HTR-8/SVneo (cell line): ENCODE measurements at regions not wholly inside any gene's neighbourhood (a gene's known extent, or its start where the extent isn't known, plus 50 kb on each side); places are given as distances from the start of the nearest gene placed in this dataset.

Source experiments
- DNase-seq: peaks from one replicate; pipeline ENCODE4 v3.0.0; 2011; ENCODE audit warnings: low spot score, mixed read lengths; ENCODE audit not compliant: insufficient read length
- FAIRE-seq: peaks from 2 replicates; lab custom pipeline; 2011; peaks lifted over from hg19 to GRCh38; lab: Jason Lieb, UNC

DNA sequence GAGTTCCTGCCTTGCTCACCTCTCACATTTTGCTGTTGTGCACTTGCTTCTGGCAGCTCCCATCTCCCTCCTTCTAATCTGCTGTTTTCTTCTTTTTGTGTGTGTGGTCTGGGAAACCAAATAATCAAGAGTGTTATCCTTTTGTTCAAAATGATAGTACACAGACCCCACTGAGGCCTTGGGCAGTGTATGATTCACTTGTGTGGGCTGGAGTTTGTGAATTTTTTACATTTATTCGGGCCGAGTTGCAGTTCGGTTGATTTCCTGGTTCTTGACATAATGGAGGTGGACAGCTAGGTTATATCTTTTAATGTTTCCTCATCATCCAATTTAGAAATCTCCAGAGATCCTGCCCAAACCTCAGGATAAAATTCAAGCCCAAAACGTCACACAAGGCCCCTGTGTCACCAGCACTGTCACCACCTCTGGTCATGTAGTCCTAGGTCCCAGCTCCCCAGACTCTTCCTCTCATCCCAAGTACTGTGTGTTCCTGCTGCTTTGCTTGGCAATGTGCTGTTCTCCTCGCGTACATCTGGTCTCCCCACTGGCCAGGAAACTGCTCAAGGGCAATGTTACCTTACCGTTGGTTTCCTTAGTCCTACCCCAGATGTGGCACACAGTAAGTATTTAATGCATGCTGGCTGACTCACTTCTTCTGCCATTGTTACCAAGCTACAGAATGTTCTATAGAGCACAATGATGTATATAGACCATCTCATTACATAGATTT is 55.7 kb upstream of the PHACTR2 start:
- DNase-seq (no peak), FAIRE-seq (no peak)

GRCh38 chr6:143621159-143621873 is 56.4 kb upstream of the PHACTR2 start:
- FAIRE-seq, result no peak
- DNase-seq, result no peak

GRCh38 chr6:143620447-143620846 is 57.3 kb upstream of the PHACTR2 start:
- no peak for DNase-seq
- FAIRE-seq, result no peak

- no peak for FAIRE-seq
Measured at GRCh38 chr6:143619824-143620401, 57.9 kb upstream of the PHACTR2 start.

DNA sequence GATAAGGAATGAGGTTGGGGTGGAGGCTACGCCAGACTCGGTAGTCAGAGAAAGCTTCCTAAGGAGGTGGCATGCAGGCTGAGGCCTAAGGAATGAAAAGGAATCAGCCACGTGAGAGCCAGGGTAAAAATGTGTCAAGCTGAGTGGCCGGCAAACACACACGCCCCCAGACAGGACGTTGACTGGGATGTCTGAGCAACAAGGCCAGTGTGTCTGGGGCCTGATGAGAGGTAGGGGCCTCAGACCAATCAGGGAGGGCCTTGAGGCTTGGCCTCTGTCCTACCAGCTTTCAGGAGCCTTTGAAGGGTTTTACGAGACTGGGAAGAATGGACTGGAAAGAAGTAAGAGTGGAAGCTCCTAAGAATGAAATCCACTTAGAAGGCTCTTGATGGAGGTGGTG is 61.0 kb upstream of the PHACTR2 start:
- FAIRE-seq (no peak), DNase-seq (no peak)

More at GRCh38 chr6:143619824-143620401, 57.9 kb upstream of the PHACTR2 start:
- no peak for DNase-seq

- DNase-seq (no peak), FAIRE-seq (no peak)
Measured at GRCh38 chr6:143615785-143616184, 62.0 kb upstream of the PHACTR2 start.

GRCh38 chr6:143614235-143614634 is 63.5 kb upstream of the PHACTR2 start:
- DNase-seq (no peak), FAIRE-seq (no peak)

DNA sequence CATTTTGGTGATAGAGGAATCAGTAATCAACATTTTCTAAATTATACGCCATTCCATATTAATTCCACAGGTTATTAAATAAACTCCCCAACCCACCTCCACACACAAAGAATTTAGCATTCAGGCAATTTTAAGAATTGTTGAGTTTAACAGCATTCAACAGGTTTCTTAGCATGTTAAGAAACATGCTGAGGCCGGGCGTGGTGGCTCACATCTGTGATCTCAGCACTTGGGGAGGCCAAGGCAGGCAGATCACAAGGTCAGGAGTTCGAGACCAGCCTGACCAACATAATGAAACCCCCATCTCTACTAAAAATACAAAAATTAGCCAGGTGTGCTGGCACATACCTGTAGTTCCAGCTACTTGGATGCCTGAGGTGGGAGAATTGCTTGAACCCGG is 64.0 kb upstream of the PHACTR2 start:
- FAIRE-seq (no peak), DNase-seq (no peak)

DNA sequence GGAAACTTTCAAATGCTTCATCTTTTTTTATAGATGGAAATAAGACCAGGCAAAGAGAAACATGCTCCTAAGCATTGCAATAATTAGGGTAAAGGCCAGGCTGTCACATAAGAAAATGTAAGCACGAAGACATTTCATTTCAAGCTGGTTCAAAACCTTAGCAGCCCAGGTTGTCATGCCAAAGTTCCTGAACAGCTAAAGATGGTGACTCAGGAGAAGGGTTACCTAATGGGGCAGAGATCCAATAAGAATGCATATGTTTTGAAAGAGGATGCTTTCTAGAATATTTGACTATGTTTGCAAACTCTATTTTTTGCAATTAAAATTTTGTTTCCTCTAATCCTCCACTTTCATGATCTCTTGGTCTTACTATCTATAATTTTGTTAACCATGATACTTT is 65.6 kb upstream of the PHACTR2 start:
- FAIRE-seq, result no peak
- DNase-seq, result no peak

GRCh38 chr6:143611580-143611979 is 66.2 kb upstream of the PHACTR2 start:
- DNase-seq (no peak), FAIRE-seq (no peak)

DNA sequence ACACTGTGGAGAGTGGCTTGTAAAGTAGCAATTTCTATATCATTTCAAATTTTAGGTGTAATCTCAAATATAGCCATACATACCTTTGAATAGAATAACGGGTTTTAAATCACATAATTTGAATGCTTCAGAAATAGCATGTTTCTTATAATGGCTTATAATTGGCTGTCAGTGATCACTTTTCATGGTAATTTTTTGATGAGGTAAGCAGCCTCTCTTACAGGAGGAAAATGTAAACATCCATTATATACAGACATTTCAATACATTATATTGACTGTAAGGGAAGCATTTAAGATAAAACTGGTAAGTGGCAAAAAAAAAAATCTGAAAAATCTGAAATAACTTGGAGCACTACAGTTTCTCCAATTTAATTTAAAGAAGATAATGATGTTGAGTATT is 67.8 kb upstream of the PHACTR2 start:
- DNase-seq, result no peak
- FAIRE-seq, result no peak

- no peak for DNase-seq
- FAIRE-seq, result no peak
Measured at GRCh38 chr6:143609501-143609900, 68.3 kb upstream of the PHACTR2 start.

DNA sequence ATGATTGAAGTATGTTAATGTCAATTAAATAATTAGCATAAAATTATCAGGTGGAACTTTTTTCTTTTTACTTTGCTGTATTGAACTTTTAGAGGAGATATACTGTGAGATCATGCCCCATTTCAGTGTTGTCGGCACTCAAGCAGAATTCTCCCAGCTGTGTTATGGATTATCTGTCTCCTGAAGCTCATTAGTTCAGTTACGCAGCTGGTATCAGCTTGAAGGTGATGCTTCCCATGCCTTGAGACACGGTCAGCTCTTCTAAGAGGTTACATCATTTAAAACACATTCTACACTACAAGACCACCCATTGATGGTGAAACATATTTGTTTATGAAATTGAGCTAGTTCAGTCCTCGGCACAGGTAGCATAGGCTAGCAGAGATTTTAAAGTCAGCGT is 68.9 kb upstream of the PHACTR2 start:
- FAIRE-seq, result no peak
- DNase-seq, result no peak

- FAIRE-seq, result no peak
- DNase-seq, result no peak
Measured at GRCh38 chr6:143607974-143608373, 69.8 kb upstream of the PHACTR2 start.

GRCh38 chr6:143607168-143607567 is 70.6 kb upstream of the PHACTR2 start:
- no peak for DNase-seq
- no peak for FAIRE-seq

GRCh38 chr6:143605906-143606521 is 71.8 kb upstream of the PHACTR2 start:
- no peak for DNase-seq
- no peak for FAIRE-seq

GRCh38 chr6:143603455-143603854 is 74.3 kb upstream of the PHACTR2 start:
- FAIRE-seq, result no peak
- no peak for DNase-seq

GRCh38 chr6:143601504-143601903 is 76.3 kb upstream of the PHACTR2 start:
- DNase-seq, result no peak
- FAIRE-seq, result no peak

DNA sequence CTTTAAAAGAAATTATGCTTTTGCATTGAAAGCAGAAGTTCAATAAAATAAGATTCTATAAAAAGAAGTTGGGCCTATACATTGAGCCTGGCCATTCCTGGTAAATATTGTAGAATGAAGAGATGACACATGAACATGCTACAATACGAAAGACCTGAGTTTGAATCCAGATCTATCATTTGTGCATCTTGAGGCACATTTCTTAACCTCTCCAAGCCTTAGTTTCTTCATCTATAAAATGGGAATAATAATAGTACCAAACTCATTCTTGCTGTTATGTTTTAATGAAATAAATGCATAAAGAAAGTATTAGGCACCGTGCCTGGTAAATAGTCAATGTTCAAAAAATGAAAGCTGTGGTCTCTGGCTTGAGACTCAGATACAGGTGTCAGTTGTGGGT is 76.9 kb upstream of the PHACTR2 start:
- DNase-seq (no peak), FAIRE-seq (no peak)

GRCh38 chr6:143598466-143599080 is 79.2 kb upstream of the PHACTR2 start:
- no peak for FAIRE-seq

GRCh38 chr6:143596866-143597265 is 80.9 kb upstream of the PHACTR2 start:
- no peak for FAIRE-seq

More at GRCh38 chr6:143598466-143599080, 79.2 kb upstream of the PHACTR2 start:
- no peak for DNase-seq

More at GRCh38 chr6:143596866-143597265, 80.9 kb upstream of the PHACTR2 start:
- no peak for DNase-seq
